Mammary epithelial cell (primary cell): ENCODE measurements at regions not wholly inside any gene's neighbourhood (a gene's known extent, or its start where the extent isn't known, plus 50 kb on each side); places are given as distances from the start of the nearest gene placed in this dataset.

Experiments used
- CTCF ChIP-seq, 2 donors: IDR thresholded peaks in 1 of 2; conservative IDR thresholded peaks in 1 of 2; 2 replicates each; pipeline ENCODE4 v1.5.1; 2011 to 2012; ENCODE audit warnings: inconsistent platforms in 2 of 2, low read length in 2 of 2, mild to moderate bottlenecking in 2 of 2, control low read depth in 1 of 2, low read depth in 1 of 2; ENCODE audit not compliant: insufficient read depth in 1 of 2; ENCODE audit errors: extremely low read depth in 1 of 2
- EZH2 ChIP-seq: IDR thresholded peaks from 2 replicates; pipeline ENCODE4 v1.6.1; 2012; ENCODE audit warnings: low read length, inconsistent platforms, borderline replicate concordance

GRCh38 chr13:102530751-102531150 lies 66.0 kb upstream of the TPP2 start:
- TF ChIP-seq CTCF (conservative IDR thresholded peaks at IDR 0.05 in 1 of 2, IDR thresholded peaks at IDR 0.05 in 1 of 2; ENCODE audit: extremely low read depth in 1 of 2, insufficient read depth in 1 of 2, low read depth in 1 of 2, low read length in 2 of 2) = no peak
- TF ChIP-seq EZH2 = no peak
